MCF 10A (cell line): ENCODE measurements at regions not wholly inside any gene's neighbourhood (a gene's known extent, or its start where the extent isn't known, plus 50 kb on each side); places are given as distances from the start of the nearest gene placed in this dataset.

Experiments used
- BruUV-seq: library from RNA; stranded (reverse); fragments of 400-500 nt; replicated peaks from 2 replicates; lab custom pipeline; 2021; lab: Mats Ljungman, UMichigan
- CTCF ChIA-PET: fragments of 300-600 bp; sonication (Branson Sonifier 250); formaldehyde crosslinking; extraction: SDS; loops from one replicate; lab custom pipeline; 2021; ENCODE audit warnings: antibody characterized with exemption, inconsistent platforms; lab: Yijun Ruan, JAX
- POLR2A ChIA-PET: fragments of 300-600, 350-650 bp; sonication (Branson Sonifier 250); formaldehyde crosslinking; extraction: SDS; loops from one replicate; lab custom pipeline; 2020; ENCODE audit warnings: antibody characterized with exemption, inconsistent platforms; lab: Yijun Ruan, JAX
- DNase-seq: peaks from one replicate; pipeline ENCODE4 v3.0.0-alpha.2; 2018; ENCODE audit not compliant: unreplicated experiment
- H3K27ac Mint-ChIP-seq: one replicate; pipeline ENCODE4 v1.8.0; 2022; ENCODE audit warnings: mild to moderate bottlenecking, low read depth, mixed read lengths; ENCODE audit not compliant: unreplicated experiment
- H3K27me3 Mint-ChIP-seq: one replicate; pipeline ENCODE4 v1.8.0; 2022; ENCODE audit warnings: mixed read lengths; ENCODE audit not compliant: insufficient read depth, unreplicated experiment
- H3K36me3 Mint-ChIP-seq: one replicate; pipeline ENCODE4 v1.8.0; 2022; ENCODE audit warnings: mild to moderate bottlenecking, moderate library complexity, mixed read lengths; ENCODE audit not compliant: insufficient read depth, unreplicated experiment
- H3K4me1 Mint-ChIP-seq: one replicate; pipeline ENCODE4 v1.8.0; 2022; ENCODE audit warnings: mixed read lengths; ENCODE audit not compliant: insufficient read depth, unreplicated experiment
- H3K4me3 Mint-ChIP-seq: one replicate; pipeline ENCODE4 v1.8.0; 2022; ENCODE audit warnings: mild to moderate bottlenecking, moderate library complexity, mixed read lengths; ENCODE audit not compliant: unreplicated experiment
- H3K9me3 Mint-ChIP-seq: one replicate; pipeline ENCODE4 v1.8.0; 2022; ENCODE audit warnings: mixed read lengths; ENCODE audit not compliant: unreplicated experiment
- intact Hi-C: fragments of 100-400 bp; cut with micrococcal nuclease; formaldehyde crosslinking; loops from 2 replicates; pipeline ENCODE4 v1.14.1; 2022
- TF ChIP-seq, protein P1 (sequence below): fragments of 200-600 bp; IDR thresholded peaks from one replicate; pipeline ENCODE4 v1.8.0; 2022; ENCODE audit warnings: antibody characterized with exemption, mild to moderate bottlenecking; ENCODE audit not compliant: unreplicated experiment

DNA sequence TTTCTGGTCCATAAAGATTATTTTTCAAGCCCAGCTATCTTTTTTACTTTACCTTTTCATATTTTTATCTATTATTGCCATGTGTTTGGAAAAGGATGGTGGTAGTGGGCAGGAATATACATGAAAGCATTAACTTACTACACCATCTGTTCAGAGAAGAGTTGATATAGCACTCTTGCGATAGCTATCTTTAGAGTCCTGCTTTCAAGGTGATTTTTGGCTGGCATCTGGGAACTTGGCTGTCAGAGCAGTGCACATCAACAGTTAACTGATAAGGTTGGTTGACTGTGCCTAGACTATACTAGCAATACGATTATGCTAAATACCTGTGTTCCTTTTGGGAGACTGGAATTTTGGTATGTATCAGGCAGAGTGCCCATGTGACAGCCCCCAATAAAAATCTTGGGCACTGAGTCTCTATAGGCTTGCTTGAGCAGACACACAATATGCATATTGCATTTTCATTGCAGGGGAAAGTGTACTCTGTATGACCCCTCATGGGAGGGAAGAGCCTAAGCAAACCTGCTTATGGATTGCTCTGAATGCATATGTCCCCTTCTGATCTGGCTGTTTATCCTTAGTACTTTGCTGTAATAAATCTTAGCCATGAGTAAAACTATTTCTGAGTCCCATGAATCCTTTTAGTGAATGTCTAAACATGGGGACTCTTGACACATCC lies 227.6 kb upstream of the C9orf72 start:
- Mint-ChIP-seq H3K4me1 (no peaks in the 10 kb centered on the region), H3K4me3 (no peak overlapping the region), H3K27ac (no peak overlapping the region), H3K9me3 (no peaks in the 10 kb centered on the region), H3K36me3 (no peaks in the 10 kb centered on the region), H3K27me3 (peaks cover 10% of the 10 kb centered on the region)
- no TSS peak for BruUV-seq
- TF ChIP-seq, protein P1, sequence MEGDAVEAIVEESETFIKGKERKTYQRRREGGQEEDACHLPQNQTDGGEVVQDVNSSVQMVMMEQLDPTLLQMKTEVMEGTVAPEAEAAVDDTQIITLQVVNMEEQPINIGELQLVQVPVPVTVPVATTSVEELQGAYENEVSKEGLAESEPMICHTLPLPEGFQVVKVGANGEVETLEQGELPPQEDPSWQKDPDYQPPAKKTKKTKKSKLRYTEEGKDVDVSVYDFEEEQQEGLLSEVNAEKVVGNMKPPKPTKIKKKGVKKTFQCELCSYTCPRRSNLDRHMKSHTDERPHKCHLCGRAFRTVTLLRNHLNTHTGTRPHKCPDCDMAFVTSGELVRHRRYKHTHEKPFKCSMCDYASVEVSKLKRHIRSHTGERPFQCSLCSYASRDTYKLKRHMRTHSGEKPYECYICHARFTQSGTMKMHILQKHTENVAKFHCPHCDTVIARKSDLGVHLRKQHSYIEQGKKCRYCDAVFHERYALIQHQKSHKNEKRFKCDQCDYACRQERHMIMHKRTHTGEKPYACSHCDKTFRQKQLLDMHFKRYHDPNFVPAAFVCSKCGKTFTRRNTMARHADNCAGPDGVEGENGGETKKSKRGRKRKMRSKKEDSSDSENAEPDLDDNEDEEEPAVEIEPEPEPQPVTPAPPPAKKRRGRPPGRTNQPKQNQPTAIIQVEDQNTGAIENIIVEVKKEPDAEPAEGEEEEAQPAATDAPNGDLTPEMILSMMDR = no peak
- ChIA-PET CTCF (interaction anchor here (0.8 to 1.2 kb wide), 2 partner anchors 18 to 118 kb away, joined by 3 read pairs; no protein-coding TSS in a partner anchor), POLR2A (interaction anchor here (0.8 to 1.0 kb wide), 2 partner anchors 7 to 20 kb away, joined by 3 to 9 read pairs; no protein-coding TSS in a partner anchor)
- intact Hi-C loops = no loop called here
- no peak for DNase-seq

DNA sequence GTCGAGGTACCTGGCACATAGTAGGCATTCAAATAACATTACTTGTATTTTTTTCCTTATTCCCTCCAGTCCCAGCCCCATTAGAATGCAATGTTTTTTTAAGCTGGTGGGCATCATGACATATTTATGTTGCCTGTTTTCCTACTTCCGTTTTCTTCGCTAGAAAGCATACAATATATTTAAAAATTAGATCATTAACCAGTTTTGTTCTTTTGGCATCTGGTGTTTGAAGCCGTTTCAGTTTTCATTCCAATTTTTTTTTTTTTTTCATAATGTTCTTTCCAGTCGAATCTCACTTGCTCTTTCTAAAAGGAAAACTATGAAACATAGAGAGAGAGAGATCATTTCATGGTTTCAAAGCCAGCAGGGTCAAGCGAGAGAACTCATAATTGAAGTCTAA lies 228.3 kb upstream of the C9orf72 start:
- Mint-ChIP-seq H3K36me3 (no peaks in the 10 kb centered on the region), H3K27me3 (peaks cover 10% of the 10 kb centered on the region), H3K4me3 (no peak overlapping the region), H3K4me1 (no peaks in the 10 kb centered on the region), H3K27ac (no peak overlapping the region), H3K9me3 (no peaks in the 10 kb centered on the region)
- ChIA-PET POLR2A (interaction anchor here (1.0 kb wide), 1 partner anchor 8 kb away, joined by 9 read pairs; no protein-coding TSS in a partner anchor), CTCF (interaction anchor here (0.8 kb wide), 1 partner anchor 118 kb away, joined by 3 read pairs; no protein-coding TSS in a partner anchor)
- intact Hi-C loops = no loop called here
- TF ChIP-seq, protein P1 = no peak
- DNase-seq = no peak
- BruUV-seq = no TSS peak

DNA sequence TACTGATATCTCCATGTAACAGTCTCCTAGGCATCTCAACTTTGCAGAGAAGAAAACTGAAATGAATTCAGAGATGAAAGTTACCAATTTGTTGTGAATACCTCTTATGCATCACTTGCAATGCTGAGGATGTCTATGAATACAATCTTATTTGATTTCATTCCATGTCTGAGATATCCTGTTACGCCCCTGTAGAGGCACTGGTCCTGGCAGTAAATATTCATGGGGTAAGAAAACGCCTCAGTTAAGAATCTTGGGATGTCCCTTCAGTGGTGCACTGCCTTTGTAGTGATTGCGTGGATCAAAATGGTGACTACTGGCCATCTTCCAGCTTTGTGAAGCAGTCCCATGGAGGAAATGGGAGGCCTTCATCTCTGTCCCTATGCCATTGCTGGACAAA lies 229.1 kb upstream of the C9orf72 start:
- peaks cover 10% of the 10 kb centered on the region for H3K27me3 Mint-ChIP-seq
- no peak overlapping the region for H3K27ac Mint-ChIP-seq
- ChIA-PET CTCF (no interaction called here), POLR2A (no interaction called here)
- H3K36me3 Mint-ChIP-seq = no peaks in the 10 kb centered on the region
- H3K4me1 Mint-ChIP-seq = no peaks in the 10 kb centered on the region
- intact Hi-C loops = no loop called here
- no peaks in the 10 kb centered on the region for H3K9me3 Mint-ChIP-seq
- no TSS peak for BruUV-seq
- DNase-seq = no peak
- TF ChIP-seq, protein P1 = no peak
- no peak overlapping the region for H3K4me3 Mint-ChIP-seq

DNA sequence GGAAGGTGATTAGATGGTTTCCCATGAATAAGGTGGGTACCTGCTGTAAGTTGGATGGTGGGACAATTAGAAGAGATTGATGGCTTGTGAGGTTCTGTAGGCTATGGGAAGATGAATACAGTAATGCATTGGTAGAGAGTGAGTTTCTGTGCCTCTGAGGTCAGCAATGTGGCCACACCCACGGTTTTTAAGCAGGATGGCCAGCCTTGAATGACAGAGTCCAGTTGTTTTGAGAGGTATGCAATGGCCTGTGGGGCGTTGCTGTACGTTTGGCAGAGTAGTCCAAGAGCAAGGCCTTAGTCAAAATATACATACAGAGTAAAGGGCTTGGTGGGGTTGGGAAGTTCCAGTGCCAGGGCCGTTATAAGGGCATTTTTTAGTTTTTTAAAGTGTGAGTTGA lies 235.6 kb upstream of the C9orf72 start:
- TF ChIP-seq, protein P1 = no peak
- peaks cover 7% of the 10 kb centered on the region for H3K27me3 Mint-ChIP-seq
- H3K36me3 Mint-ChIP-seq = no peaks in the 10 kb centered on the region
- no peaks in the 10 kb centered on the region for H3K9me3 Mint-ChIP-seq
- intact Hi-C loops = no loop called here
- CTCF ChIA-PET = no interaction called here
- DNase-seq = no peak
- POLR2A ChIA-PET = no interaction called here
- no peak overlapping the region for H3K4me3 Mint-ChIP-seq
- no peak overlapping the region for H3K27ac Mint-ChIP-seq
- no TSS peak for BruUV-seq
- no peaks in the 10 kb centered on the region for H3K4me1 Mint-ChIP-seq
